HEK293 (cell line): ENCODE measurements at regions not wholly inside any gene's neighbourhood (a gene's known extent, or its start where the extent isn't known, plus 50 kb on each side); places are given as distances from the start of the nearest gene placed in this dataset.

Experiments
- CTCF ChIA-PET: fragments of 350-600 bp; formaldehyde crosslinking; extraction: SDS; loops from one replicate; lab custom pipeline; 2021; ENCODE audit warnings: antibody characterized with exemption; lab: Yijun Ruan, JAX
- POLR2A ChIA-PET: fragments of 300-600 bp; formaldehyde crosslinking; extraction: SDS; loops from one replicate; lab custom pipeline; 2020; ENCODE audit warnings: antibody characterized with exemption, inconsistent platforms; lab: Yijun Ruan, JAX
- H3K27ac ChIP-seq: fragments of 200-500 bp; sonication (Bioruptor generic); 2 replicates; pipeline ENCODE4 v1.5.1; 2014; ENCODE audit warnings: low read depth, low read length, control low read depth, inconsistent platforms; ENCODE audit errors: extremely low read depth
- H3K36me3 ChIP-seq, 2 experiments: fragments of 200-500 bp in 1 of 2; sonication (Bioruptor generic) in 1 of 2; 1 replicate in 1 of 2; 2 replicates in 1 of 2; pipeline ENCODE4 v1.5.1; 2014 to 2017; ENCODE audit warnings: inconsistent platforms in 2 of 2, low read length in 2 of 2; ENCODE audit not compliant: control insufficient read depth in 2 of 2, insufficient read depth in 1 of 2
- H3K4me1 ChIP-seq: fragments of 200-500 bp; sonication (Bioruptor generic); 2 replicates; pipeline ENCODE4 v1.5.1; 2014; ENCODE audit warnings: mild to moderate bottlenecking, low read length, inconsistent platforms; ENCODE audit not compliant: control insufficient read depth, insufficient read depth
- H3K4me3 ChIP-seq: 2 replicates; pipeline ENCODE4 v1.5.1; 2011; ENCODE audit warnings: low read depth, mild to moderate bottlenecking, control low read depth, low read length, moderate library complexity
- H3K9me3 ChIP-seq: fragments of 200-500 bp; sonication (Bioruptor generic); 2 replicates; pipeline ENCODE4 v1.5.1; 2014; ENCODE audit warnings: low read depth, low read length, inconsistent platforms; ENCODE audit not compliant: control insufficient read depth, insufficient read depth
- AEBP2 ChIP-seq: fragments of 450-650 bp; formaldehyde crosslinking; IDR thresholded peaks from 2 replicates; pipeline ENCODE4 v1.5.1; 2016; ENCODE audit warnings: missing biosample characterization, missing genetic modification characterization, borderline replicate concordance
- SCRT2 ChIP-seq: fragments of 450-650 bp; formaldehyde crosslinking; IDR thresholded peaks from 2 replicates; pipeline ENCODE4 v1.5.1; 2016; ENCODE audit warnings: missing biosample characterization, missing genetic modification characterization
- SP2 ChIP-seq: fragments of 450-650 bp; formaldehyde crosslinking; IDR thresholded peaks from 2 replicates; pipeline ENCODE4 v1.5.1; 2016; ENCODE audit warnings: missing biosample characterization, missing genetic modification characterization
- SP3 ChIP-seq: fragments of 450-650 bp; formaldehyde crosslinking; IDR thresholded peaks from 2 replicates; pipeline ENCODE4 v1.5.1; 2016; ENCODE audit warnings: missing biosample characterization, missing genetic modification characterization
- ZBTB26 ChIP-seq: fragments of 450-650 bp; formaldehyde crosslinking; optimal IDR thresholded peaks from 2 replicates; pipeline ENCODE3; 2016; ENCODE audit warnings: missing biosample characterization, mild to moderate bottlenecking, missing genetic modification characterization
- ZBTB48 ChIP-seq: fragments of 450-650 bp; formaldehyde crosslinking; IDR thresholded peaks from 2 replicates; pipeline ENCODE4 v1.5.1; 2016; ENCODE audit warnings: missing biosample characterization, missing genetic modification characterization
- ZBTB49 ChIP-seq: fragments of 450-650 bp; formaldehyde crosslinking; IDR thresholded peaks from 2 replicates; pipeline ENCODE4 v1.5.1; 2016; ENCODE audit warnings: missing biosample characterization, missing genetic modification characterization, low read depth
- ZBTB8A ChIP-seq: fragments of 450-650 bp; formaldehyde crosslinking; IDR thresholded peaks from 2 replicates; pipeline ENCODE4 v1.5.1; 2016; ENCODE audit warnings: missing biosample characterization, missing genetic modification characterization
- ZEB2 ChIP-seq: fragments of 450-650 bp; formaldehyde crosslinking; IDR thresholded peaks from 2 replicates; pipeline ENCODE4 v1.5.1; 2016; ENCODE audit warnings: missing biosample characterization, missing genetic modification characterization
- ZNF133 ChIP-seq: fragments of 450-650 bp; formaldehyde crosslinking; IDR thresholded peaks from 2 replicates; pipeline ENCODE4 v1.5.1; 2016; ENCODE audit warnings: missing biosample characterization, missing genetic modification characterization
- ZNF148 ChIP-seq: fragments of 450-650 bp; formaldehyde crosslinking; IDR thresholded peaks from 2 replicates; pipeline ENCODE4 v1.5.0; 2017; ENCODE audit warnings: missing biosample characterization, missing genetic modification characterization, borderline replicate concordance
- ZNF155 ChIP-seq: fragments of 450-650 bp; formaldehyde crosslinking; IDR thresholded peaks from 2 replicates; pipeline ENCODE4 v1.5.1; 2016; ENCODE audit warnings: missing biosample characterization, missing genetic modification characterization
- ZNF19 ChIP-seq: fragments of 450-650 bp; formaldehyde crosslinking; IDR thresholded peaks from 2 replicates; pipeline ENCODE4; 2016; ENCODE audit warnings: missing biosample characterization, missing genetic modification characterization, low read depth
- ZNF211 ChIP-seq: fragments of 450-650 bp; formaldehyde crosslinking; IDR thresholded peaks from 2 replicates; pipeline ENCODE4 v1.5.1; 2016; ENCODE audit warnings: low read depth, missing biosample characterization, missing genetic modification characterization
- ZNF292 ChIP-seq: fragments of 450-650 bp; formaldehyde crosslinking; IDR thresholded peaks from 2 replicates; pipeline ENCODE4 v1.5.1; 2016; ENCODE audit warnings: low read depth, missing biosample characterization, missing genetic modification characterization, borderline replicate concordance
- ZNF341 ChIP-seq: fragments of 450-650 bp; formaldehyde crosslinking; IDR thresholded peaks from 2 replicates; pipeline ENCODE4; 2016; ENCODE audit warnings: low read depth, missing biosample characterization, missing genetic modification characterization
- ZNF48 ChIP-seq: fragments of 450-650 bp; formaldehyde crosslinking; IDR thresholded peaks from 2 replicates; pipeline ENCODE4 v1.5.1; 2016; ENCODE audit warnings: missing biosample characterization, missing genetic modification characterization
- ZNF501 ChIP-seq: fragments of 450-650 bp; formaldehyde crosslinking; IDR thresholded peaks from 2 replicates; pipeline ENCODE4 v1.5.1; 2016; ENCODE audit warnings: missing biosample characterization, missing genetic modification characterization
- ZNF514 ChIP-seq: fragments of 450-650 bp; formaldehyde crosslinking; IDR thresholded peaks from 2 replicates; pipeline ENCODE4 v1.5.1; 2016; ENCODE audit warnings: missing biosample characterization, missing genetic modification characterization
- ZNF530 ChIP-seq: fragments of 450-650 bp; formaldehyde crosslinking; IDR thresholded peaks from 2 replicates; pipeline ENCODE4 v1.5.1; 2016; ENCODE audit warnings: low read depth, missing biosample characterization, missing genetic modification characterization
- ZNF555 ChIP-seq: fragments of 450-650 bp; formaldehyde crosslinking; conservative IDR thresholded peaks from 2 replicates; pipeline ENCODE4 v1.5.1; 2017; ENCODE audit warnings: missing biosample characterization, mild to moderate bottlenecking, missing genetic modification characterization, inconsistent platforms
- ZNF580 ChIP-seq: fragments of 450-650 bp; formaldehyde crosslinking; IDR thresholded peaks from 2 replicates; pipeline ENCODE4 v1.5.1; 2016; ENCODE audit warnings: missing biosample characterization, missing genetic modification characterization
- ZNF658 ChIP-seq: fragments of 450-650 bp; formaldehyde crosslinking; IDR thresholded peaks from 2 replicates; pipeline ENCODE4; 2016; ENCODE audit warnings: missing biosample characterization, missing genetic modification characterization
- ZNF701 ChIP-seq: fragments of 450-650 bp; formaldehyde crosslinking; IDR thresholded peaks from 2 replicates; pipeline ENCODE4 v1.5.1; 2016; ENCODE audit warnings: missing biosample characterization, missing genetic modification characterization
- ZNF843 ChIP-seq: fragments of 450-650 bp; formaldehyde crosslinking; IDR thresholded peaks from 2 replicates; pipeline ENCODE4 v1.5.1; 2016; ENCODE audit warnings: missing biosample characterization, missing genetic modification characterization
- ZSCAN30 ChIP-seq: fragments of 450-650 bp; IDR thresholded peaks from 2 replicates; pipeline ENCODE4 v1.5.1; 2018; ENCODE audit warnings: missing biosample characterization, mild to moderate bottlenecking, missing genetic modification characterization, moderate library complexity
- ZSCAN4 ChIP-seq: fragments of 450-650 bp; formaldehyde crosslinking; IDR thresholded peaks from 2 replicates; pipeline ENCODE4 v1.5.1; 2017; ENCODE audit warnings: missing biosample characterization, missing genetic modification characterization
- ZXDB ChIP-seq: fragments of 450-650 bp; formaldehyde crosslinking; IDR thresholded peaks from 2 replicates; pipeline ENCODE4 v1.5.1; 2016; ENCODE audit warnings: missing biosample characterization, missing genetic modification characterization

GRCh38 chr17:71724339-71724738 lies 396.5 kb upstream of the SOX9 start (continued):
- TF ChIP-seq ZBTB26 (tag by site-specific recombination) = no peak
- no peak for TF ChIP-seq ZBTB48
- no peak for TF ChIP-seq ZNF148 (tag by site-specific recombination)
- TF ChIP-seq AEBP2 (tag by site-specific recombination) = no peak
- no peak for TF ChIP-seq ZSCAN4 (tag by site-specific recombination)
- no peak for TF ChIP-seq ZNF658 (tag by site-specific recombination)
- no peak for TF ChIP-seq ZNF514 (tag by site-specific recombination)
- TF ChIP-seq ZNF48 (tag by site-specific recombination) = no peak

- Histone ChIP-seq H3K9me3 (no peaks in the 10 kb centered on the region; the same call in 1 of the 2 replicates), H3K36me3 (no peaks in the 10 kb centered on the region)
- CTCF ChIA-PET = no interaction called here
- no peak for TF ChIP-seq ZXDB (tag by site-specific recombination)
- no peak for TF ChIP-seq SCRT2
- no peak for TF ChIP-seq ZBTB8A (tag by site-specific recombination)
- TF ChIP-seq ZNF501 (tag by site-specific recombination) = no peak
- TF ChIP-seq ZEB2 (tag by site-specific recombination) = no peak
- TF ChIP-seq SP2 (tag by site-specific recombination) = no peak
- TF ChIP-seq ZNF19 (tag by site-specific recombination) = no peak
- TF ChIP-seq ZNF843 = no peak
- no peak for TF ChIP-seq ZNF211
- no peak for TF ChIP-seq ZNF292 (tag by site-specific recombination)
- TF ChIP-seq ZNF555 (tag by site-specific recombination) = no peak
- TF ChIP-seq, all 188 proteins: peak for 0
- H3K27ac ChIP-seq = no peak overlapping the region
- H3K4me3 ChIP-seq = no peak overlapping the region
- no peaks in the 10 kb centered on the region for H3K4me1 ChIP-seq
- POLR2A ChIA-PET = no interaction called here
Measured at GRCh38 chr17:71725811-71726210, 395.0 kb upstream of the SOX9 start.

- Histone ChIP-seq H3K36me3 (no peaks in the 10 kb centered on the region), H3K27ac (no peak overlapping the region), H3K4me1 (no peaks in the 10 kb centered on the region), H3K4me3 (no peak overlapping the region), H3K9me3 (no peaks in the 10 kb centered on the region; the same call in 1 of the 2 replicates)
- CTCF ChIA-PET = no interaction called here
- POLR2A ChIA-PET = no interaction called here
- TF ChIP-seq ZSCAN30 (no peak), ZNF701 (tag by site-specific recombination) (no peak), ZNF580 (tag by site-specific recombination) (no peak), ZBTB49 (no peak), SP3 (no peak), ZNF133 (tag by site-specific recombination) (no peak), ZNF155 (tag by site-specific recombination) (no peak), ZNF530 (tag by site-specific recombination) (no peak), ZNF341 (tag by site-specific recombination) (no peak)
Measured at GRCh38 chr17:71726341-71726740, 394.5 kb upstream of the SOX9 start.
